ENCODE measurements at regions not wholly inside any gene's neighbourhood (a gene's known extent, or its start where the extent isn't known, plus 50 kb on each side); places are given as distances from the start of the nearest gene placed in this dataset.

- TF ChIP-seq REST (IDR thresholded peaks at IDR 0.05; ENCODE audit: insufficient read depth in 1 of 2, low read depth in 2 of 2, low read length in 2 of 2) (no peak), POLR2AphosphoS5 (IDR thresholded peaks at IDR 0.05; ENCODE audit: low read depth, low read length) (no peak), SIN3A (IDR thresholded peaks at IDR 0.05; ENCODE audit: borderline replicate concordance, insufficient read depth, low read length) (no peak)
Observed at GRCh38 chr6:120960761-120961160, 373.5 kb downstream of the TBC1D32 start.

Measured in PFSK-1 (cell line).